ENCODE measurements at regions not wholly inside any gene's neighbourhood (a gene's known extent, or its start where the extent isn't known, plus 50 kb on each side); places are given as distances from the start of the nearest gene placed in this dataset.
"Not testable (repeated sequence)": the region's sequence is repeated elsewhere in the genome, so short reads cannot be mapped to it uniquely, and the experiment has no call there.

DNA sequence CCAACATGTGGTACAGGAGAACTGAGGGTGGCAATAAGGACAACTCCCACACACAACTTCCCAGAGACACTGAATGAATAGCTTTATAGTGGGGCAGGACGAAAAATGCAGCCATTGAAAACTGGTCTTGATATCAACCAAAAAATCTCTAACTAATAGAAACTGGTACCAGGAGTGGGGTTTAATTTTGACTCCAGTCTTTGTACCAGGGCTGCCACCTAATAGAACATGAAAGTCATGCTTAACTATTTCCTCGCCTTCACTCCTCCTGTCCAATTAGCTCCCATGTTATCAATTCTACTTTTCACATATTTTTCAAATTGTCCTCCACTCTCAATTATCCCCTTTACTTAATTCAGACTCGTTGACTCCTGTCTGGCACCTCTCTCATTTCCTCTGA, 192.0 kb upstream of the ERCC4 start:
- H3K4me3 ChIP-seq: no peak overlapping the region
- H3K27me3 ChIP-seq: no peaks in the 10 kb centered on the region
- no peaks in the 10 kb centered on the region for H3K9me3 ChIP-seq
- no peaks in the 10 kb centered on the region for H3K4me1 ChIP-seq
- ATAC-seq (no peak), DNase-seq (no peak)
- H3K27ac ChIP-seq: no peak overlapping the region
- intact Hi-C loops (cut with DNase I): no loop called here
- H3K36me3 ChIP-seq: no peaks in the 10 kb centered on the region
- TF ChIP-seq, protein P1, sequence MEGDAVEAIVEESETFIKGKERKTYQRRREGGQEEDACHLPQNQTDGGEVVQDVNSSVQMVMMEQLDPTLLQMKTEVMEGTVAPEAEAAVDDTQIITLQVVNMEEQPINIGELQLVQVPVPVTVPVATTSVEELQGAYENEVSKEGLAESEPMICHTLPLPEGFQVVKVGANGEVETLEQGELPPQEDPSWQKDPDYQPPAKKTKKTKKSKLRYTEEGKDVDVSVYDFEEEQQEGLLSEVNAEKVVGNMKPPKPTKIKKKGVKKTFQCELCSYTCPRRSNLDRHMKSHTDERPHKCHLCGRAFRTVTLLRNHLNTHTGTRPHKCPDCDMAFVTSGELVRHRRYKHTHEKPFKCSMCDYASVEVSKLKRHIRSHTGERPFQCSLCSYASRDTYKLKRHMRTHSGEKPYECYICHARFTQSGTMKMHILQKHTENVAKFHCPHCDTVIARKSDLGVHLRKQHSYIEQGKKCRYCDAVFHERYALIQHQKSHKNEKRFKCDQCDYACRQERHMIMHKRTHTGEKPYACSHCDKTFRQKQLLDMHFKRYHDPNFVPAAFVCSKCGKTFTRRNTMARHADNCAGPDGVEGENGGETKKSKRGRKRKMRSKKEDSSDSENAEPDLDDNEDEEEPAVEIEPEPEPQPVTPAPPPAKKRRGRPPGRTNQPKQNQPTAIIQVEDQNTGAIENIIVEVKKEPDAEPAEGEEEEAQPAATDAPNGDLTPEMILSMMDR (IDR thresholded peaks at IDR 0.05): no peak
- TF ChIP-seq POLR2A (IDR thresholded peaks at IDR 0.05): no peak
- WGBS (ENCODE audit: insufficient coverage, low coverage, low lambda C conversion rate, missing lambda C conversion rate): 51% methylated on average over 2 of the region's 3 CpGs

- ATAC-seq (no peak), DNase-seq (no peak)
- Histone ChIP-seq H3K27ac (no peak overlapping the region), H3K9me3 (no peaks in the 10 kb centered on the region), H3K27me3 (no peaks in the 10 kb centered on the region), H3K4me3 (no peak overlapping the region), H3K36me3 (no peaks in the 10 kb centered on the region), H3K4me1 (no peaks in the 10 kb centered on the region)
- no peak for TF ChIP-seq POLR2A (IDR thresholded peaks at IDR 0.05)
- TF ChIP-seq, protein P1 (IDR thresholded peaks at IDR 0.05): no peak
- intact Hi-C loops (cut with DNase I): no loop called here
- 36% methylated on average over 3 of the region's 3 CpGs for WGBS (ENCODE audit: insufficient coverage, low coverage, low lambda C conversion rate, missing lambda C conversion rate)
Observed at GRCh38 chr16:13733561-13733960, 186.4 kb upstream of the ERCC4 start.

- H3K27ac ChIP-seq; H3K4me3 ChIP-seq; H3K27me3 ChIP-seq; DNase-seq; H3K36me3 ChIP-seq; H3K4me1 ChIP-seq; ATAC-seq; H3K9me3 ChIP-seq; intact Hi-C loops (cut with DNase I): not testable (repeated sequence)
- TF ChIP-seq, protein P1 (IDR thresholded peaks at IDR 0.05): peak in 3 of 4 donors; percentile 26 to 43 (median 41)
- WGBS (ENCODE audit: insufficient coverage, low coverage, low lambda C conversion rate, missing lambda C conversion rate): 69% methylated on average over 9 of the region's 14 CpGs
Observed at GRCh38 chr16:13739621-13740373, 180.2 kb upstream of the ERCC4 start.

GRCh38 chr16:13742928-13743327, 177.0 kb upstream of the ERCC4 start:
- no peaks in the 10 kb centered on the region for H3K9me3 ChIP-seq
- no peak overlapping the region for H3K27ac ChIP-seq
- no peaks in the 10 kb centered on the region for H3K4me1 ChIP-seq
- H3K36me3 ChIP-seq: no peaks in the 10 kb centered on the region
- intact Hi-C loops (cut with DNase I): no loop called here
- DNase-seq: no peak
- ATAC-seq: peak; percentile 50 to 89 (median 64)
- no peaks in the 10 kb centered on the region for H3K27me3 ChIP-seq
- no peak overlapping the region for H3K4me3 ChIP-seq
- TF ChIP-seq, protein P1 (IDR thresholded peaks at IDR 0.05): no peak
- no peak for TF ChIP-seq POLR2A (IDR thresholded peaks at IDR 0.05)

DNA sequence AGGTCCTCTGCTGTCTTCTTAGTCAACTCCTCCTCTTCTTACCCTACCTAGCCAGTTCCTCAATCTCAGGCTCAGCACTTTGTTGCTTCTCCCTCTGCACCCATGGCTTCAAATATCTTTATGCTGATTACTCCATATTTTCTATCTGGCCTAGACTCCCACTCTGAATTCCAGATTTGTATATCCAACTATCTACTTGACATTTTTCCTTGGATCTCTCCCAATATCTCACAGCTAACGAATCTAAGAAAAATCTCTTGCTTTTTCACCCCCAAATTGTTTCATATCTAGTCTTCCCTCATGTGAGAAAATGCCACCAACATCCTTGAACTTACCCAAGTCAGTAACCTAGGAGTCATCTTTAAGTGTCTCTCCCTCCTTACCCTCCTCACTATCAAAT, 176.4 kb upstream of the ERCC4 start:
- no peaks in the 10 kb centered on the region for H3K4me1 ChIP-seq
- intact Hi-C loops (cut with DNase I): no loop called here
- DNase-seq (no peak), ATAC-seq (no peak)
- no peak overlapping the region for H3K4me3 ChIP-seq
- no peak overlapping the region for H3K27ac ChIP-seq
- H3K36me3 ChIP-seq: no peaks in the 10 kb centered on the region
- H3K9me3 ChIP-seq: no peaks in the 10 kb centered on the region
- 36% methylated on average over 1 of the region's 1 CpG for WGBS (ENCODE audit: insufficient coverage, low coverage, low lambda C conversion rate, missing lambda C conversion rate)
- H3K27me3 ChIP-seq: no peaks in the 10 kb centered on the region
- no peak for TF ChIP-seq POLR2A (IDR thresholded peaks at IDR 0.05)
- TF ChIP-seq, protein P1 (IDR thresholded peaks at IDR 0.05): no peak

Data from right lobe of liver (tissue), 6 donors.